ENCODE measurements at regions not wholly inside any gene's neighbourhood (a gene's known extent, or its start where the extent isn't known, plus 50 kb on each side); places are given as distances from the start of the nearest gene placed in this dataset.

GRCh38 chr2:152962446-152962845, 244.0 kb downstream of the ARL6IP6 start:
- no peak for ATAC-seq
- intact Hi-C loops (cut with micrococcal nuclease) = loop anchor here (5.0 kb wide), 1 partner anchor 50 kb away; no protein-coding TSS in a partner anchor
- no TSS peak for BruUV-seq (replicated peaks)
- ChIA-PET RAD21 (ENCODE audit: low non-redundant PET in 1 of 2, low total read pairs in 2 of 2, uncharacterized antibody in 2 of 2, unreplicated experiment in 2 of 2) (no interaction called here), POLR2A (no interaction called here), CTCF (no interaction called here)
- no peak overlapping the region for H3K4me3 ChIP-seq (replicated peaks in 1 of 2; ENCODE audit: low read depth in 1 of 2, low read length in 2 of 2)
- H4K20me1 ChIP-seq (ENCODE audit: insufficient read depth) = no peaks in the 10 kb centered on the region
- no peak overlapping the region for H3K9ac ChIP-seq (ENCODE audit: low read length)
- H3K4me1 ChIP-seq (ENCODE audit: control insufficient read depth in 1 of 2, insufficient read depth in 2 of 2, low read length in 2 of 2) = no peaks in the 10 kb centered on the region
- no peaks in the 10 kb centered on the region for H3K9me2 ChIP-seq (ENCODE audit: insufficient read depth)
- no peaks in the 10 kb centered on the region for H3K79me2 ChIP-seq (ENCODE audit: insufficient read depth, low read length)
- H3K36me3 ChIP-seq (ENCODE audit: control insufficient read depth in 1 of 2, insufficient read depth in 2 of 2, low read length in 2 of 2) = no peaks in the 10 kb centered on the region
- no peak overlapping the region for H3K4me2 ChIP-seq (ENCODE audit: low read length)
- no peak for DNase-seq (ENCODE audit: low read depth, low spot score)
- no peak for TF ChIP-seq ZBTB33 (IDR thresholded peaks at IDR 0.05; ENCODE audit: extremely low read depth, insufficient replicate concordance, low read length)
- no peak for TF ChIP-seq EZH2 (IDR thresholded peaks at IDR 0.05)
- no peak for TF ChIP-seq ATF3 (IDR thresholded peaks at IDR 0.05)
- no peak for TF ChIP-seq SIN3A (IDR thresholded peaks at IDR 0.05; ENCODE audit: low read depth)
- no peak for TF ChIP-seq YY1 (IDR thresholded peaks at IDR 0.05; ENCODE audit: extremely low read depth, insufficient replicate concordance, low read depth, low read length)
- TF ChIP-seq CTCF (IDR thresholded peaks at IDR 0.05 in 2 of 3, conservative IDR thresholded peaks at IDR 0.05 in 1 of 3; ENCODE audit: borderline replicate concordance in 1 of 3, insufficient read depth in 1 of 3, low read depth in 2 of 3, low read length in 2 of 3) = no peak
- no peak for TF ChIP-seq EGR1 (IDR thresholded peaks at IDR 0.05; ENCODE audit: low read depth)
- no peak for TF ChIP-seq SRF (IDR thresholded peaks at IDR 0.05; ENCODE audit: low read depth)
- no peak for TF ChIP-seq ZNF274 (IDR thresholded peaks at IDR 0.05; ENCODE audit: low read depth, low read length)
- no peak for TF ChIP-seq JUND (IDR thresholded peaks at IDR 0.05)
- TF ChIP-seq POLR2AphosphoS5 (IDR thresholded peaks at IDR 0.05; ENCODE audit: low read depth, low read length) = no peak
- TF ChIP-seq RAD21 (IDR thresholded peaks at IDR 0.05; ENCODE audit: low read depth) = no peak
- no peak for TF ChIP-seq POLR2A (IDR thresholded peaks at IDR 0.05; ENCODE audit: borderline replicate concordance, extremely low read depth, insufficient read depth, insufficient read length)
- TF ChIP-seq ZFX (IDR thresholded peaks at IDR 0.05) = no peak
- TF ChIP-seq FOSL1 (IDR thresholded peaks at IDR 0.05; ENCODE audit: low read depth) = no peak
- TF ChIP-seq MAX (IDR thresholded peaks at IDR 0.05) = no peak
- no peak for TF ChIP-seq REST (IDR thresholded peaks at IDR 0.05; ENCODE audit: low read depth)
- TF ChIP-seq CBX3 (IDR thresholded peaks at IDR 0.05; ENCODE audit: low read depth) = no peak
- no peak for TF ChIP-seq EZH2phosphoT487 (IDR thresholded peaks at IDR 0.05; ENCODE audit: borderline replicate concordance)
- TF ChIP-seq TCF7L2 (IDR thresholded peaks at IDR 0.05; ENCODE audit: borderline replicate concordance, extremely low read depth, insufficient read depth, insufficient read length) = no peak
- H3K27ac ChIP-seq (ENCODE audit: low read depth, low read length) = no peak overlapping the region
- H3K9me3 ChIP-seq (ENCODE audit: control insufficient read depth in 1 of 2, insufficient read depth in 1 of 2, low read depth in 1 of 2, low read length in 2 of 2) = no peaks in the 10 kb centered on the region
- no peaks in the 10 kb centered on the region for H3K27me3 ChIP-seq (ENCODE audit: insufficient read depth, low read length)
- no peak overlapping the region for H2AFZ ChIP-seq (ENCODE audit: low read depth, low read length, poor library complexity, severe bottlenecking)

All from HCT116 (cell line).